ENCODE measurements at regions not wholly inside any gene's neighbourhood (a gene's known extent, or its start where the extent isn't known, plus 50 kb on each side); places are given as distances from the start of the nearest gene placed in this dataset.

GRCh38 chr13:63304497-63304896 lies 1888.8 kb upstream of the PCDH20 start:
- no peak overlapping the region for H3K27ac Mint-ChIP-seq (ENCODE audit: unreplicated experiment)
- H3K4me1 Mint-ChIP-seq (ENCODE audit: low read depth): no peaks in the 10 kb centered on the region
- peaks cover 3% of the 10 kb centered on the region for H3K9me3 Mint-ChIP-seq (ENCODE audit: low read depth)
- DNase-seq (ENCODE audit: low spot score): no peak
- no peaks in the 10 kb centered on the region for H3K36me3 Mint-ChIP-seq (ENCODE audit: low read depth)
- no peak overlapping the region for H3K4me3 Mint-ChIP-seq (ENCODE audit: unreplicated experiment)
- no peaks in the 10 kb centered on the region for H3K27me3 Mint-ChIP-seq (ENCODE audit: low read depth)
- TF ChIP-seq, protein P1, sequence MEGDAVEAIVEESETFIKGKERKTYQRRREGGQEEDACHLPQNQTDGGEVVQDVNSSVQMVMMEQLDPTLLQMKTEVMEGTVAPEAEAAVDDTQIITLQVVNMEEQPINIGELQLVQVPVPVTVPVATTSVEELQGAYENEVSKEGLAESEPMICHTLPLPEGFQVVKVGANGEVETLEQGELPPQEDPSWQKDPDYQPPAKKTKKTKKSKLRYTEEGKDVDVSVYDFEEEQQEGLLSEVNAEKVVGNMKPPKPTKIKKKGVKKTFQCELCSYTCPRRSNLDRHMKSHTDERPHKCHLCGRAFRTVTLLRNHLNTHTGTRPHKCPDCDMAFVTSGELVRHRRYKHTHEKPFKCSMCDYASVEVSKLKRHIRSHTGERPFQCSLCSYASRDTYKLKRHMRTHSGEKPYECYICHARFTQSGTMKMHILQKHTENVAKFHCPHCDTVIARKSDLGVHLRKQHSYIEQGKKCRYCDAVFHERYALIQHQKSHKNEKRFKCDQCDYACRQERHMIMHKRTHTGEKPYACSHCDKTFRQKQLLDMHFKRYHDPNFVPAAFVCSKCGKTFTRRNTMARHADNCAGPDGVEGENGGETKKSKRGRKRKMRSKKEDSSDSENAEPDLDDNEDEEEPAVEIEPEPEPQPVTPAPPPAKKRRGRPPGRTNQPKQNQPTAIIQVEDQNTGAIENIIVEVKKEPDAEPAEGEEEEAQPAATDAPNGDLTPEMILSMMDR (IDR thresholded peaks at IDR 0.05): no peak

GRCh38 chr13:63299866-63300394 lies 1884.3 kb upstream of the PCDH20 start:
- TF ChIP-seq, protein P1 (IDR thresholded peaks at IDR 0.05): no peak
- DNase-seq (ENCODE audit: low spot score): no peak
- H3K9me3 Mint-ChIP-seq (ENCODE audit: low read depth): no peaks in the 10 kb centered on the region
- no peaks in the 10 kb centered on the region for H3K27me3 Mint-ChIP-seq (ENCODE audit: low read depth)
- H3K27ac Mint-ChIP-seq (ENCODE audit: unreplicated experiment): no peak overlapping the region
- H3K4me3 Mint-ChIP-seq (ENCODE audit: unreplicated experiment): no peak overlapping the region
- H3K36me3 Mint-ChIP-seq (ENCODE audit: low read depth): no peaks in the 10 kb centered on the region
- no peaks in the 10 kb centered on the region for H3K4me1 Mint-ChIP-seq (ENCODE audit: low read depth)

DNA sequence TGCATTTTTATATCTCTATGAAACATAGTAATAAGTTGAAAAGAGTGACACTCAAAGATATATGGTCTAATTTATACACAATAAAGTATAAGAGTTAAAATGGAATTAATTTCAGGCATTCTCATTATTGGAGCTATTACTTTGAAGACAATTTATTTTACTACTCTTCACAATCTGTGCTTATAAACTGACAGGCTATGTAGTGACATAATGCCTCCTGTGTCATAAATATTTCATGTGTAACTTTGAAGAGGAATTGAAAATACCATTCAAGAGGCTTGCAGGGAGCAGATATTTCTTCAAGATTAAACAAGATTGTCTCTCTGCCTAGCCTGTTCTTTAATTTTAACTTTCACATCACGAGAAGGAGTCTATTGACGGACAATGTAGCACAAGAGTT lies 1881.5 kb upstream of the PCDH20 start:
- Mint-ChIP-seq H3K4me1 (ENCODE audit: low read depth) (no peaks in the 10 kb centered on the region), H3K36me3 (ENCODE audit: low read depth) (no peaks in the 10 kb centered on the region), H3K27ac (ENCODE audit: unreplicated experiment) (no peak overlapping the region), H3K27me3 (ENCODE audit: low read depth) (no peaks in the 10 kb centered on the region), H3K9me3 (ENCODE audit: low read depth) (no peaks in the 10 kb centered on the region), H3K4me3 (ENCODE audit: unreplicated experiment) (no peak overlapping the region)
- DNase-seq (ENCODE audit: low spot score): no peak
- TF ChIP-seq, protein P1 (IDR thresholded peaks at IDR 0.05): no peak

DNA sequence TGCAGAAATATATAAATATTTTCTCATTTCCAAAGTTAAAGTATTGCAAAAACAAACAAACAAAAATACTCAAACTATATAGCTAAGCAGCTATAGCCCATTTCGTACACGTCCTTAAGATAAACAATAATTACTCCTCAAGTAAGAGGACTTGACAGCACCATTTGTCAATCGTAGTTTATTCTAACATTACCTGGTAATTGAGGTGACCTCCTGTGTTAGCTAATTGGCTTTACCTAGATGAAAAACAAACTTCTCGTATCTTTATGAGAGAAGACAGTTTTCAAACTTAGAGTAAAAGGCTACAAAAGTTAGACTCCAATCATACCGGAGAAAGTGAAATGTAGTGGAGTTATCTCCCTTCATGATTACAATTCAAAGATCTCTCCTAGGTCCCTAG lies 1876.1 kb upstream of the PCDH20 start:
- no peaks in the 10 kb centered on the region for H3K36me3 Mint-ChIP-seq (ENCODE audit: low read depth)
- H3K27me3 Mint-ChIP-seq (ENCODE audit: low read depth): no peaks in the 10 kb centered on the region
- TF ChIP-seq, protein P1 (IDR thresholded peaks at IDR 0.05): no peak
- H3K9me3 Mint-ChIP-seq (ENCODE audit: low read depth): no peaks in the 10 kb centered on the region
- H3K27ac Mint-ChIP-seq (ENCODE audit: unreplicated experiment): no peak overlapping the region
- H3K4me1 Mint-ChIP-seq (ENCODE audit: low read depth): peaks cover 15% of the 10 kb centered on the region
- DNase-seq (ENCODE audit: low spot score): no peak
- no peak overlapping the region for H3K4me3 Mint-ChIP-seq (ENCODE audit: unreplicated experiment)

GRCh38 chr13:63288576-63288975 lies 1872.9 kb upstream of the PCDH20 start:
- Mint-ChIP-seq H3K27me3 (ENCODE audit: low read depth) (no peaks in the 10 kb centered on the region), H3K9me3 (ENCODE audit: low read depth) (peaks cover 18% of the 10 kb centered on the region), H3K27ac (ENCODE audit: unreplicated experiment) (peak overlapping the region; percentile 67), H3K36me3 (ENCODE audit: low read depth) (peaks cover 7% of the 10 kb centered on the region), H3K4me1 (ENCODE audit: low read depth) (peaks cover 15% of the 10 kb centered on the region), H3K4me3 (ENCODE audit: unreplicated experiment) (no peak overlapping the region)
- TF ChIP-seq, protein P1 (IDR thresholded peaks at IDR 0.05): no peak
- DNase-seq (ENCODE audit: low spot score): no peak
